GM19467 (cell line): ENCODE measurements at regions not wholly inside any gene's neighbourhood (a gene's known extent, or its start where the extent isn't known, plus 50 kb on each side); places are given as distances from the start of the nearest gene placed in this dataset.

Experiments
- ATAC-seq: cut with Tn5 transposase; IDR thresholded peaks from one replicate; pipeline ENCODE4 v1.9.1; 2021; ENCODE audit warnings: mild to moderate bottlenecking, moderate library complexity; ENCODE audit not compliant: unreplicated experiment

- no peak for ATAC-seq
These were observed 1450.7 kb upstream of the TENM3 start for GRCh38 chr4:180792541-180792940.

DNA sequence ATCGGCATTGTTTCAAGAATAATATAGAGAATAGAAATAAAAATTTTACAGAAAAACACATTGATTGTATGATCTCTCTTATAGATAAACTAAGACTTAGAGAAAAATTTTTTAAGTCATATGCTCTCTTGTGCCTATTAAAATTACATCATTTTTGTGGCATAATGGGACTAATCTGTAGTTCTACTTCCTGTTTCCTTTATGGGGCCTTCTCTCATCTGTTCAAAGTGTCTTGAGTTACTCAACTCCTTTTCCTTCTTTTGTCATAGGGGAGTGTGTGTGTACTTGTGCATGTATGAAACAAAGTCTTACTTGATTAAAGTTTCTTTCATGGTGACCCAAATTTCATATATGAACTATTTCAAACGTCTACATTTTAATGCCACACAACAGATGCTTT lies 1448.9 kb upstream of the TENM3 start:
- no peak for ATAC-seq

DNA sequence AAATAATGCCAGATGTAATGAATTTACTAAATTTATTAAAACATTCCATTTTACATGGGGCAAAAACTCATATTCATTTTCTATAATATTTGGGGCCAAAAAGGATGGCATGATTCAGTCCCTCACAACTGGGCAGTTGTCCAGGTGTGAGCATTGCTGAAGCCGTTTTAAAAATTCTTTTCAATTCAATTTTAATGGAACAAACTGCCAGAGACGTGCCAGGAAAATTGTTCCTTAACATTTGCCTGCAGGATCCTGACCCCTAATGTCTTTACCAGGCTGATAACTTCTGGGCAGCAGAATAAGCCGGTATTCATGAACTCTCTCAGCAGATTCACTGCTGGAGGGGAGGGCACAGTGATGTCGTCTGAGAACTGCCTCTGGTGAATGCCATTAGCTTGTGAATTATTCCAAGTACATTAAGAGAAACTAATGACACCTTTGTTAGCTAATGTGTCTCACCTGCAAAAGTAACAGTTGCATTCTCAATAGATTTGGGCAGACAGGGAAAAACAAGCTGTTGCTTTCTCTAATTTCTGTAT lies 1445.1 kb upstream of the TENM3 start:
- no peak for ATAC-seq

- ATAC-seq = no peak
These were observed 1443.4 kb upstream of the TENM3 start for GRCh38 chr4:180799798-180800197.

GRCh38 chr4:180805101-180805500 lies 1438.1 kb upstream of the TENM3 start:
- no peak for ATAC-seq

- no peak for ATAC-seq
These were observed 1434.3 kb upstream of the TENM3 start for GRCh38 chr4:180808862-180809261.

- no peak for ATAC-seq
These were observed 1433.8 kb upstream of the TENM3 start for GRCh38 chr4:180809439-180809838.

GRCh38 chr4:180810581-180810980 lies 1432.6 kb upstream of the TENM3 start:
- no peak for ATAC-seq

- no peak for ATAC-seq
These were observed 1431.6 kb upstream of the TENM3 start for GRCh38 chr4:180811556-180811955.

DNA sequence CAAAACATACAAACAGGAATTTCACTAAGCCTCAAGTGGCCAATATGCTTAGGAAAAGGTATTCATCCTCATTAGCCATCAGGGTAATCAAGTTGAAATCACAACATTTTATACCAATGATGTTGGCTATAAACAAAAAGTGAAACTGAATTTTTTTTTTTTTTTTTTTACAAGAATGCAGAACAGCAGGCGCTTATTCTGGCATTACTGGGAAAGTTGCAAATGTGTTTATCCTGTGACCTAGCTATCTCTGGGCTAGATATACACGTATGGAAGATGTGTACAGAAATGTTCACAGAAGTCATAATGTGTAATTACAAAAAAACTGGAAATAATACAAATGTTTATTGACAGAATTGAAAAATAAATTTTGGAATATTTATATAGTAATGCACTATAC lies 1430.4 kb upstream of the TENM3 start:
- no peak for ATAC-seq

DNA sequence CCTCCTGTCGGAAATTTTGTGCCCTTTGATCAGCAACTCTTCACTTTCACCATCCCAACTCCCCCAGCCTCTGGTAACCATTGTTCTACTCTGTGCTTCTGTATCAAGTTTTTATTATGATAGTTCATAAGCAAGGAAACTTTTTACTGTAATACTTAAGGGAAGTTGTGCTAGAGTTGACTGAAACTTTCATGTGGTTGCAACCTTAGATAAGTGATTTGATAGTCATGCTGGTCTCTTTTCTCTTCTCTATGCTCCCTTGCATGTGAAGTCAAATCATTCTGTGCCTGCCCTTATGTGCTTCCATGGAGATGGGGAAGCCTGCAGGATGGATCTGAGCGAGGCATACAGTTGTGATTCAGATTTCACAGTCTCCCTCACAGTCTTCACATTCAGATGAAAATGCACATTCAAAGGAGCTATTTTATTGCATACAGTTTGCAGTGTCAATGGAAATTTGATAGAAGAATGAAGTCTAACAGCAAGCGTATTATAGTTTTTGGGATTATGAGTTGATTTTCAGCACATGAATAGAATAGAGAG lies 1428.3 kb upstream of the TENM3 start:
- ATAC-seq = no peak

DNA sequence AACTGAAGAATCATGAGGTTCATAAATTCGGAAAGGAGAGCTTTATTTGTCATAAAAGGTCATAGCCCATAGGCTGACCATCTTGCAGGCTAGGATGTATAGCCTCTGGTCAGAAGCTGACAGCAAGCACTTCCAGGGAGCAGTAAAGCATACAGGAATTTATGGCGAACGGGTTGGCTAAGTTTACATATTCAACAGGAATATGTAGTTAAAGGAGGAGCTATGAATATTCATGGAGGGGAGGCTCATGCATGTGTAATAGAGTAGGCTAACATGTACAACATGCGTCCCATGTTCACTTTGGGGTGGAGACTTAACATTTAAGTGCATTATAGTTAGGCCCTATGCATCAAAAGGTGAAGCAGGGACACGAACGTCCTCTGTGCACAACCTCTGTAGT lies 1425.7 kb upstream of the TENM3 start:
- no peak for ATAC-seq

GRCh38 chr4:180823108-180823507 lies 1420.1 kb upstream of the TENM3 start:
- no peak for ATAC-seq

DNA sequence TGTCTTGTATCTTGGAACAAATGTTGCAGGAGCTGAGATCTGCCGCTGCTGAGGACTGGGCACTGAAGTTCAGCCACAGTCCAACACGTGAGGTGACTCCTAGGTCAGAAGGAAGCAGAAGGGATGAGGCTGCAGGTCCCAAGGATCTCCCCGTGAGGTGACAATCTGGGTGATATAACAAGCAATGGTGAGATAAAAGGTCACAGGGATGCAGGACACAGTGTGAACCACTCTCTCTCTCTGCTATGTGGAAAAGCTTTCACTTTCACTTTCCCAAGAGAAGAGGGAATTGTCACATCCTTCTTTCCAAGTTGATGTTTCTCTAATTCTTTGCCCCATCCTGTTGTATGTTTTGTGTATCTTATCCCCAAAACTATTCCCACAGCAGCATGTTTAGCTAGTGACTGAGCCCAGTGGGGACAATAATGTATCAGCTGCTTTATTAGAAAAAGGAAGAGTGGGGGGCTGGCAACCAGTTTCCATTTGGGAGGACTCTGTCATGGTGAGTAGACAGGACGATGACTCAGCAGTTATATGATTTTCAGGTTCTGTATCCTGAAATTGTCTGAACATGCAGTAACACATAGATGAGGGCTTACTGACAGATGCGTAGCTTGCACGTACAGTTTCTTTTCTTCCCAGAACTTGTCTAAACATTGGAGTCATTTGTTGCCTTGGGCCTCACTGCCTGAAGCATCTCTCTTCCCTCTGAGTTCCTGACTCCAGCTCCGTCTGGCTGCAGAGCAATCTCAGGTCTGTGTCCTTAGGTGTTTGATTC lies 1415.8 kb upstream of the TENM3 start:
- ATAC-seq = no peak

DNA sequence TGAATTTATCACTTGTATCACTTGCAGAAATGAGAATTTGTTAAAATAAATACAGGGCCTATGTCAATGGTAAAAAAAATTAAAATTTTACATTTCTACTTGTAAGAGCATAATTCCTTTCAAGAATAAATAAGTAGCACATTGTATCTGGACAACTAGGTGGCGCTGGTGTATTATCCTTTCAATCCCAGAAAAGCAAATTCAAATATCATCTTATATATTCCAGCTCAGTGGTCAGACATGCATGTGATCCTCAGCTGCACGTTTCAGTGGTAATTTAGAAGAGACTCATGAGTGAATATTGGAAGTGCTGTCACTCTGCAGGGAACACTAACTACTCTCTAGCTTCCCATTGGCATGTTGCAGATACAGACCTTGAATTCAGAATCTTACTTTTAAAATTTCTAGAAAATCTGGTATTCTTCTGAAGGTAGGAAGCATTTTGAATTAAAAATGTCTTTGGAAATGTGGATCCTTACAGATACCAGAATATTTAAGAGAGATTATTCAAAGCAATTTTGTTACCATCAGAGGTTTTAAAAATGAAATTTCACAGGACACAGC lies 1414.7 kb upstream of the TENM3 start:
- no peak for ATAC-seq

- no peak for ATAC-seq
These were observed 1411.1 kb upstream of the TENM3 start for GRCh38 chr4:180832073-180832472.

DNA sequence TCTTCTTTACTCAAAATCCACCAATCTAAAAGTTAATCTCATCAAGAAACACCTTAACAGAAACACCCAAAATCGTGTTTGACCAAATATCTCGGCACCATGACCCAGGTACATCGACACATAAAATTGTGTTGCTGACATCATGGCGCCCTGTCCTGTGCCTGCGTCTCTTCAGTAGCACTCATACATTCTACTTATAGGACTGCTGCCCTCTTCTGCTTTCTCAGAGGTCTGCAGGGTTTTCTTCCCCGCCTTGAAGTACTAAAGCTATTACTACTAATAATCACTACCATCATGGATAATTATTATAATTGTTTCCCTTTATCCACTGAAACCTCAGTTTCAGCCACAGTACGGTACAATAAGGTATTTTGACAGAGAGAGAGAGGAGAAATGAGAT lies 1403.1 kb upstream of the TENM3 start:
- ATAC-seq = no peak

- no peak for ATAC-seq
These were observed 1392.8 kb upstream of the TENM3 start for GRCh38 chr4:180850318-180850940.

GRCh38 chr4:180852738-180853137 lies 1390.5 kb upstream of the TENM3 start:
- no peak for ATAC-seq

DNA sequence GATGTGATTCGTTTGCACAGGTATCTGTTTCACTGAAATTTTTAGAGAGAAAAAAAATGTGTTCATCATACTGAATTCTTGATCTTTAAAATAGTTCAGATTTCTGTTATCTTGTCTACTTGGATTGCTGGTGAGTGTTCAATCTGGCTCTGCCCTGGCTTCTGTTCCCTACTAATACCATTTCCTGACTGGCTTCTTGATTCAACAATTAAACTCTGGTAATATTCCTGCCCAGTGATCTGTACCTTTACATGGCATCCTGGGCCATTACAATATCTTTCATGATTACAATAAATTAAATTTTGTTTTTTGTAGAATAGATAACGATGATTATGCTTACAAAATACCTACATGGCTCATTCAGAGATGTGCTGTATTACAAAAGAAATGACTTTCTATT lies 1388.0 kb upstream of the TENM3 start:
- no peak for ATAC-seq

DNA sequence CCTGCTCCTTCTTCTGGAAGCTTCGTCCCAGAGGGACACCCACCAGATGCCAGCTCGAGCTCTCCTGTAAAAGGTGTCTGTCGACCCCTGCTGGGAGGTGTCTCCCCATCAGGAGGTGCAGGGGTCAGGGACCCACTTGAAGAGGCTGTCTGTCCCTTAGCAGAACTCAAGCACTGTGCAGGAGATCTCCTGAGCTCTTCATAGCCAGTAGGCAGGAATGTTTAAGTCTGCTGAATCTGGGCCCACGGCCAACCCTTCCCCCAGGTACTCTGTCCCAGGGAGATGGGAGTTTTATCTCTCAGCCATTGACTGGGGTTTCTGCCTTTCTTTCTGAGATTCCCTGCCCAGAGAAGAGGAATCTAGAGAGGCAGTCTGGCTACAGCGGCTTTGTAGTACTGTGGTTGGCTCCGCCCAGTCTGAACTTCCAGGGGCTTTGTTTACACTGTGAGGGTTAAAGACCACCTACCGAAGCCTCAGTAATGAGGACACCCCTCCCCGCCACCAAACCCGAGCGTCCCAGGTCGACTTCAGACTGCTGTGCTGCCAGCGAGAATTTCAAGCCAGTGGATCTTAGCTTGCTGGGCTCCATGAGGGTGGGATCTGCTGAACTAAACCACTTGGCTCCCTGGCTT lies 1383.0 kb upstream of the TENM3 start:
- ATAC-seq = no peak
